Activated CD8-positive, alpha-beta memory T cell treated with anti-CD3 and anti-CD28 coated beads for 36 hours (primary cell): ENCODE measurements at regions not wholly inside any gene's neighbourhood (a gene's known extent, or its start where the extent isn't known, plus 50 kb on each side); places are given as distances from the start of the nearest gene placed in this dataset.
"Not testable (repeated sequence)": the region's sequence is repeated elsewhere in the genome, so short reads cannot be mapped to it uniquely, and the experiment has no call there.

ENCODE experiments used
- CTCF ChIA-PET: fragments of 350-600 bp; sonication (Branson Sonifier 250); formaldehyde crosslinking; loops from one replicate; lab custom pipeline; 2021; ENCODE audit warnings: antibody characterized with exemption; lab: Charles Lee
- POLR2A ChIA-PET: fragments of 350-600 bp; sonication (Branson Sonifier 250); formaldehyde crosslinking; loops from one replicate; lab custom pipeline; 2021; ENCODE audit warnings: antibody characterized with exemption; lab: Charles Lee

DNA sequence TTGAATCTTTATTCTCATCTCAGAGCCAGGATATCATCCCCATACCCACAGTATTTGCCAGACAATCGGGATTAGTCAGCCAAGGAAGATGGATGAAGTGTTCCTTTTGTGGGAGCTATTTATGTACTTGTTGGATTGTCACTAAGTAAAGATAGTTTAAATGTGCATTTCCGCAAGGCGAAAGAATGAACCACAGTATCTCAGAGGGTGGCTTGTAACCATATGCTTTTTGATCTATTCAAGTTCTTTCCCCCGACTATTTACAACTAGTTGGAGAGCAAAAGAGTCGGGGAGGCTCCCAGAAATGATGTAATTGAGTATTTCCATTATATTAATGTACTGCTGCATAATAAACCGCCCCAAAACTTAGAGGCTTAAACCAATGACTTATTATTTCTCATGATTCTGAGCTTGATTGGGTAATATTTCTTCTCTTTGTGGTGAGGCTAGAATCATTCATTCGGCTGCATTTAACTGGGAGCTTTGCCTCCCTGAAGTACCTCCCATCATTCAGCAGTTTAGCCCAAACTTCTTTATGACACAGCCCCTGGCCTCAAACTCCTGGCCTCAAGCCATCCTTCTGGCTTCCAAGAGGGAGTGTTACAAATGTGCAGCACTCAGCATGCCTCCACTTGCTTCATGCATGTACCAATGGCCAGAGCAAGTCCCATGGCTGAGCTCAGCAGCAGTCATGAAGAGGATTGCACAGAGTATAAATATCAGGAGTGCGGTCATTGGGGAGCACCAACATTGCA is 423.7 kb downstream of the METTL4 start:
- CTCF ChIA-PET, result no interaction called here
- POLR2A ChIA-PET, result no interaction called here

DNA sequence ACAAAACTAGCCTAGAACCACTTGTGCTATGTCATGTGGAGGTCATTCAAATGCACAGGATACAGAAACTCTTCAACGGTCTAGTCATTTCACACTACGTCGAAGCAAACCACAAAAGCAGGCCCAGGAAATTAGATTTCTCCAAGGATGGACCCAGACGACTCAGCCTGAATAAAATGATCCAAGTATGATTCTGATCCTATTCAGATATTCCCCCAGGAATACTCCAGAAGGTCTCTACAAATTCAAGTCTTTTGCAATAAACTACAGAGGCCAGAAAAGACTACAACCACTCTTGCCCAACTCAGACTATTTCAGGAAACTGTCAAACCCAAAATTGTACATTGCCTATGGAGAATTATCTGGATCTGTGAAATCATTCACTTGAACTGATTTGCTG is 422.5 kb downstream of the METTL4 start:
- ChIA-PET POLR2A (no interaction called here), CTCF (no interaction called here)

DNA sequence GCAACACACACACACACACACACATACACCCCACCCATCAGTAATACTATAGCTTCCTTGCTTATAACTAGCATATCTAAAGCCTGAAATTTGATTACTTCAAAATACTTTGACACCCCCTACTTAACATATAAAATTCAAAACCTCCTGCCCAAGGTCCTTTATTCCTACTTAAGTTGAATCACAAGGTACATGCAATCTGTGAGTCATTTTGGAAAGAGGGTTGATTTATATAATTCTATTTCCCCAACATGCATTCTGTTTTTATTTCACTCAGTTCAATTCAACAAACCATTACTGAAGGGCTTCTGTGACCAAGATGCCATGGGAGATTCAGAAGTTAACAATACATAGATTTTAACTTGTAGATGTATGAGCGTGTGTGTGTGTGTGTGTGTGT is 420.7 kb downstream of the METTL4 start:
- CTCF ChIA-PET, result no interaction called here
- POLR2A ChIA-PET, result no interaction called here

DNA sequence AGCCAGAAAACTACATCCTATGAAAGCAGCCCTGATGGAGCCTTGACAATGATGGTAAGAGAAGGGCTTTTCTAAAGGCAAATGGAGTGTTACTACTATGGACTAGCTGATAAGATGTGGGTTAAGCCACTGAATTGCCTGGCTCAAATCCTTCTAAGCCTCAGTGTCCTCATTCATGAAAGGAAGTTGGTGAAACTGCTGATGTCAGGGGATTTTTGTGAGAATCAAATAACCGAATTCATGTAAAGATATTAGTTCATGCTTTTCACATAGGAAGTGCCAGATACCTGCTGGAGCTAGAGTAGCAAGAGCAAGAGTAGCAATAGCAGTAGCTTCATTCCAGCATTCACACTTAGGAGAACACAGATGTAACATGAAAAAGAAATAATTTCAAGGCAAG is 417.0 kb downstream of the METTL4 start:
- POLR2A ChIA-PET, result no interaction called here
- CTCF ChIA-PET, result no interaction called here

DNA sequence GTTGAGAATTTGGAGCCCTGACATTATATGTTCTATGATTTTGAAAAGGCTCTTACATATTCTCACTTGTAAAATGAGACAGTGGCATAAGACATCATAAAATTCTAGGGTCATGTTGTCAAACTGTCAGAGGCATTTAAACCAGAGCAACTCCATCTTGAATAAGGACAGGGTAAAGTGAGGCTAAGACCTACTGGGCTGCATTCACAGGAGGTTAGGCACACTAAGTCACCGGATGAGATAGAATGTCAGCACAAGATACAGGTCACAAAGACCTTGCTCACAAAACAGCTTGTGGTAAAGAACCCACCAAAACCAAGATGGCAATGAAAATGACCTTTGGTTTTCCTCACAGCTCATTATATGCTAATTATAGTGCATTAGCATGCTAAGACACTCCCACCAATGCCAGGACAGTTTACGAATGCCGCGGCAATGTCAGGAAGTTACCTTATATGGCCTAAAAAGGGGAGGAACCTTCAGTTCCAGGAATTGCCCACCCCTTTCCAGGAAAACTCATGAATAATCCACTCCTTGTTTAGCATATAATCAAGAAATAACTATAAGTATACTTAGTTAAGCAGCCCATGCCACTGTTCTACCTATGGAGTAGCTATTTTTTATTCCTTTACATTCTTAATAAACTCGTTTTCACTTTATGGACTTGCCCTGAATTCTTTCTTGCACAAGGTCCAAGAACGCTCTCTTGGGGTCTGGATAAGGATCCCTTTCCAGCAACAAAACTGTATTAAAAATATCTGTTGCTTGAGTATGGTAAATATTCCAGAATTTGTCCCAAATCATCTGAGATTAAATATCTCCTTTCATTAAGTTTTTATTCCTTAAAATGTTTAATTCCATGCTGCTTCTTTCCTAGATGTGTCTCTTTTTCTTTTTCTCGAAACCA is 406.4 kb downstream of the METTL4 start:
- ChIA-PET CTCF (no interaction called here), POLR2A (no interaction called here)

DNA sequence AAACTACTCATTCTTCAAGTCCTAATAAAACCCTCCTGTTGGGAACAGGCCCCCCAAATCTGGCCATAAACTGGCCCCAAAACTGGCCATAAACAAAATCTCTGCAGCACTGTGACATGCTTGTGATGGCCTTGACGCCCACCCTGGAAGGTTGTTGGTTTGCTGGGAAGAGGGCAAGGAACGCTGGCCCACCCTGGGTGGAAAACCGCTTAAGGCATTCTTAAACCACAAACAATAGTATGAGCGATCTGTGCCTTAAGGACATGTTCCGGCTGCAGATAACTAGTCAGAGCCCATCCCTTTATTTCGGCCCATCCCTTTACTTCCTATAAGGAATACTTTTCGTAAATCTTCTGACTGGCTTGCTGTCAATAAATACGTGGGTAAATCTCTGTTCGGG is 404.4 kb downstream of the METTL4 start:
- POLR2A ChIA-PET, CTCF ChIA-PET: not testable (repeated sequence)

GRCh38 chr18:2168022-2168421 is 403.3 kb downstream of the METTL4 start:
- ChIA-PET CTCF (no interaction called here), POLR2A (no interaction called here)

- ChIA-PET CTCF (no interaction called here), POLR2A (no interaction called here)
Observed at GRCh38 chr18:2169656-2170055, 401.6 kb downstream of the METTL4 start.

DNA sequence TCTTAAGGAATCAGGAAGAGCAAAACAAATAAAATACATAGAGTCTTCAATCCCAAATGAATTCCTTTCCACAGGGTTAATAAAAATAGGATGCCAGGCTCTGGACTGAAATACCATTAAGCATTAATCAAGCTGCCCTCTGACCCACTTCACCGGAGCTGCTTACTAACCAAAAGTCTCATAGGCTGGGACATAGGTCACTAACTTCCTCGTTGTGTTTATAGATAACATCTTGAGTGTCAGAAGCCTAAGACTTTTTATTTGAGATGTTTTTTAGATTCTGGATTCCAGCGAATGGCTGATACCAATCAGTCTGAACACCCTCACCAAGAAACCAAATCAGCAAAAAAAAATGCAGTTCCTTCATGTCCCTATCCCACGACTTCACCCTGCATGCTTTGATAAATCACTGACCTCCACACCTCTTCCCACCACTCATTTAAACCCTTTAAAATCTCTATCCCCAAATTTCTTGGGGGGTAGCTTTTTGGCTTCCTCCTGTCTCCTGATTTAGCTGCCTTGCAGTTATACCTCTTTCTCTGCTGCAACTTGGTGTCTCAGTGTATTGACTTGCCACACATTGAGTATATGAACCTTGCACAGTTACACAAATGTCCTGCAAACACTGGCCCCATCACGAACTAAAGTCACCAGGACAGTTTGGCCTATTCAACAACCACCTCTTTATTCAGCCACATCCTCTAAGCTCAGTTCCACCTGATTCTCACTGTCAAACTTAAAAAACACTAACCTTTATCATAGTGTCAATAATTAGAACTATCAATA is 399.3 kb downstream of the METTL4 start:
- CTCF ChIA-PET, result no interaction called here
- POLR2A ChIA-PET, result no interaction called here

GRCh38 chr18:2172881-2173280 is 398.4 kb downstream of the METTL4 start:
- CTCF ChIA-PET, result no interaction called here
- POLR2A ChIA-PET, result no interaction called here

GRCh38 chr18:2173486-2173885 is 397.8 kb downstream of the METTL4 start:
- POLR2A ChIA-PET, result no interaction called here

GRCh38 chr18:2178036-2178435 is 393.3 kb downstream of the METTL4 start:
- ChIA-PET POLR2A (no interaction called here), CTCF (no interaction called here)

More at GRCh38 chr18:2173486-2173885, 397.8 kb downstream of the METTL4 start:
- CTCF ChIA-PET, result no interaction called here

DNA sequence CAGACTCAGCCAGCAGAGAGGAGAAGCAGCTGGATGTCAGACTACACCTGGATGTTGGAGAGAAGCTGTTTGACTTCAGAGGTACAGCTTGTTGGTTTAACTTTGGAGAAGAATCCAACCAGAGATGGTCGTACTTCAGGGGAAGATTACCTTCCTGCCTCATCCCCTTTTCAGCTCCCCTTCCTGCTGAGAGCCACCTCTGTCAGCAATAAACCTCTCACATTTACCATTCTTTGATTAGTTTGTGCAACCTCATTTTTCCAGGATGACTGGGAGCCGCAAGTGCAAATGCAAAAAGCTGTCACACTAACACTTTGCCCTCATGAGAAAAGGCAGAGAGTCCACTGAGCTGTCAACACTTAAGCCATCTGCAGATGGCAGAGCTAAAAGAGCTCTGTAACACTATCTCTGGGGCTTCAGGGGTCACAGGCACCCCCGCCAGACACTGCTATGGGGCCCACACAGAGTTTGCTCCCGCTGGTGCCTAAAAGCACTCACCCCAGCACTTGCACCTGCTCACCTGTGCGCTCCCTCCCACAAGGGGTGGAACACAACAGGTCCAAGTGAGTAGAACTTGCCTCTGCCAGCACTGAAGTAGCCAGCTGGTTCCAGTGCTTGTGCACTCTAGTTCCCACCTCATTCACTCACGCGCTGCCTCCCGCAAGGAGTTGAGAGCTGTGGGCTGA is 391.7 kb downstream of the METTL4 start:
- ChIA-PET CTCF (no interaction called here), POLR2A (no interaction called here)

- ChIA-PET POLR2A (no interaction called here), CTCF (no interaction called here)
Observed at GRCh38 chr18:2180586-2180985, 390.7 kb downstream of the METTL4 start.

GRCh38 chr18:2183432-2183831 is 387.9 kb downstream of the METTL4 start:
- CTCF ChIA-PET, result no interaction called here
- POLR2A ChIA-PET, result no interaction called here

DNA sequence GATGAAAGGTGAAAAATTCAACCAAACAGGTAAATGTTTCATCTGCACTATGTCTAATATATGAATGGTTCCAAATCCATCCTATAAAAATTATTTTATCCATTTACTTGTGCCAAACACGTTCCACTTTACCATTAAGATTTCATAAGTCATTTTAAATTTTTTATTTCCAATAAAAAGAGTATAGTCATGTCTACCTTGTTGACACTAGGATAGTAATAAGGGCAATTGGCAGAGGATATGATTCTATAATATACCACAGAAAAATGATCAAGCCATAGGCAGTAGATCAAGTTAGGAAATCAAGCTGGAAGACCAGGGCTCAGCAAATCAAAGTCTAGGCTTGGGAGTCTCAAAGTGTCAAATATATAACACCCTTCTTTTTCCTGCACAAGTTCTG is 384.3 kb downstream of the METTL4 start:
- ChIA-PET POLR2A (no interaction called here), CTCF (no interaction called here)

GRCh38 chr18:2188258-2188657 is 383.0 kb downstream of the METTL4 start:
- POLR2A ChIA-PET, result no interaction called here
- CTCF ChIA-PET, result no interaction called here

GRCh38 chr18:2191180-2191790 is 380.0 kb downstream of the METTL4 start:
- POLR2A ChIA-PET, result no interaction called here
- CTCF ChIA-PET, result no interaction called here

DNA sequence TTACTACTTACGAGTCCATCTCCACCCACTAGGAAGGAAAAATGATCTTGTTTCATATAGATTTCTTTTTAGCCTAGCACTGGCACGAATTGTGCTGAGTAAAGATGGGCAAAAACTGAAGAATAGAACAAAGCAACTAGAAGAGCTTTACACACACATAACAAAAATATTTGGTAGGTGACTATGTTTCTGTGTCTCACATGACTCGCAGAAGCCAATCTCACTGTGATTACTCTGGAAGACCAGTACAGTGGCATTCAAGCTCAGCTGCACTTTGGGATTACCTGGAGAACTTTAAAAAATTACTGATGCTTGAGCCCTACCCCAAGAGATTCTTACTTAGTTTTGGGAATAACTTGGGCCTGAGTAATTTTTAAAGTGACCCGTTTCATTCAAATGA is 378.7 kb downstream of the METTL4 start:
- ChIA-PET POLR2A (no interaction called here), CTCF (no interaction called here)
